NCI-H1694 treated with DMSO at 0.1 percent for 48 hours (cell line): ENCODE measurements at regions not wholly inside any gene's neighbourhood (a gene's known extent, or its start where the extent isn't known, plus 50 kb on each side); places are given as distances from the start of the nearest gene placed in this dataset.
"Not testable (repeated sequence)": the region's sequence is repeated elsewhere in the genome, so short reads cannot be mapped to it uniquely, and the experiment has no call there.

Source experiments
- DNase-seq: peaks from one replicate; lab custom pipeline; 2025; lab: John Stamatoyannopoulos, UW

DNA sequence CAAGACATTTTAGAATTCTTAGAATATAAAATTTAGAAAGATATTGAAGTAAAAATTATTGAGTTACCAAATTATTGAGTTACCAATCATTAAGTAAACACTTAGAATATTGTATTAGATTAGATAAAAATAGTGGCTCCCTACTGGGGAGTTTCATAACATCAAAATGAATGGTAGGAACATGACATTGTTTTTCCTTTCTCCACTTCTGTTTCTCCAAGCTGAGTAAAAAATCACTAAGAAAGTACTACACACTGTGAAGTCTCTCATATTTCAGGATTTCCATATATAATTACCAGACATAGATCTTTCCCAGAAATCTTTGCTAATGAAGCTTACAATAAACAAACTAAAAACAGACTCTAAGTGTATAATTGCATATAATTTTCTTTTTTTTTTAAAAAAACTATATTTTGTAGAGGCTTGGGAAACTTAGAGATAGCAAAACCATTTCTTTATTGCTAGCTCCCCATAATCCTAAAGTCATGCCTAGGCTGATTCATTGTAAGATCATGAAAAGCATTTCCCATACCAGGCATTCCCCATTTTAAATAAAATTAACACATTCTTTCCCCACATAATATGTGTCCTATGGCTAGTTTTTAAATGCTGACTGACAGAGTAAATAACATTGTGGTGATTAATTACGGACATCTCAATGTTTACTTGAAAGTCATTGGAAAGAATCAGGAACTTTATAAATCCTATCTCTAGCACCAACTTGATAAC is 1408.7 kb upstream of the GOT2 start:
- no peak for DNase-seq

- no peak for DNase-seq
Measured at GRCh38 chr16:60137891-60138290, 1403.8 kb upstream of the GOT2 start.

- DNase-seq = no peak
Measured at GRCh38 chr16:60127196-60127595, 1393.1 kb upstream of the GOT2 start.

GRCh38 chr16:60126115-60126514 is 1392.0 kb upstream of the GOT2 start:
- DNase-seq = not testable (repeated sequence)

DNA sequence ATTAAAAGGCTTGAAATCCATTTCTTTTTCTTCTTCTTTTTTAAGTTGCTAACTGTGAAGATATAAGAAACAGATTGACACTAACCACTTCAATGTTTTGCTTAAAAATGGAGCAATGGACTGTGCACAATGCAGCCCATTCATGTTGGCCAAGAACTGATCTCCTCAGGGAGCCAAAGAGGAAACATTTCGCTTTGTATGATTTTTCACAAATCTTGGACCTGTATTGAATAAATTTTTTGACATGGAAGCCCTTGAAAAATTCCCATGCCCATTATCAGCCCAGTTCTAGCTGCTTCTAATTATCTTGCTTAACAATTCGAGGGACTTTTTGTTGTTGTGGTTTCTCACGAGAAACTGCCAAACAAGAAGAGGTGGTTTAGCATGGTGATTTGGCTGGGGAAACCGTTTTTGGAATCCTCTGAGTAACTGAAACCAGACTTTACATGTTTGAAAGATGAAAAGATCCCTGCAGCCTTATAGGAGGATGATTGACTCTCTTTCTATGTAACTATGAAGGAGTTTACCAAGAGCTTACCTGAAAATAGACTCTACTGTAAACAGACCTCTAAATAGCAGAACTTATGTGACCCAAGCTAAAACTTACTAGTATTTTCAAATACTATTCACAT is 1389.4 kb upstream of the GOT2 start:
- no peak for DNase-seq

DNA sequence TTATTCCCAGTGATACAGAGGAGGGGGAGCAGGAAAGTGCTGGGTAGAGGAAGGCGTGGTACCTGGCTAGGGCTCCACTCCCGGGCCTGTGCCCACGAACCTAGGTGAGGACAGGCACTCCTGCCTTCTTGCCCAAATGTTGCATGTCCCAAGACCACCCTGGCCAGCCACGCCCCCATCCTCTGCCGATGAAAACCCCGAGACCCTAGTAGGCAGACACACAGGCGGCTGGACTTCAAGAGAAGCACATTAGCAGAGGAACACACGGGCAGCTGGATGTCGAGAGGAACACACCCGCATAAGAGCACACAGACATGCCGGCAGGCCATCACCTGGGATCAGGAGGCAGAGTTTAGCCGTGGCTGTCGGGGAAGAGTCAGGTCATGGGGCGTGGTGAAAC is 1386.5 kb upstream of the GOT2 start:
- no peak for DNase-seq

DNA sequence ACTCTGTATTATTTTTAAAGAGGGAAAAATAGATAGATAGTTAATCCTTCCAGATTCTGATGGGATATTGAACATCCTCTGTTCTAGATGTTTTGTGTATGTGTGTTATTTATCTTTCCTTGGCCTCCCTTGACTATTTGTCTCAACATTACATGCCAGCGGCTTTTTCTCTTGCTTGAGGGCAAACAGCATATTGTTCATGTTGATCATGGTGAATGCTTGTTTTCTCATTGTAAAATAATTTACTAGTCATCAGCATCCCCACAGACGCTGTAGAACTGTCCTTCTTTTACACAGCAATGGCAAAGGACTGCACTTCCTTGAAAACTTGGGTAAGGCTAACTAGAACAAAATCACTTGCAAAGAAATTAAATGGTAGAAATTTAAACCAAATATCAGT is 1376.4 kb upstream of the GOT2 start:
- no peak for DNase-seq

- DNase-seq = no peak
Measured at GRCh38 chr16:60107871-60108270, 1373.8 kb upstream of the GOT2 start.

DNA sequence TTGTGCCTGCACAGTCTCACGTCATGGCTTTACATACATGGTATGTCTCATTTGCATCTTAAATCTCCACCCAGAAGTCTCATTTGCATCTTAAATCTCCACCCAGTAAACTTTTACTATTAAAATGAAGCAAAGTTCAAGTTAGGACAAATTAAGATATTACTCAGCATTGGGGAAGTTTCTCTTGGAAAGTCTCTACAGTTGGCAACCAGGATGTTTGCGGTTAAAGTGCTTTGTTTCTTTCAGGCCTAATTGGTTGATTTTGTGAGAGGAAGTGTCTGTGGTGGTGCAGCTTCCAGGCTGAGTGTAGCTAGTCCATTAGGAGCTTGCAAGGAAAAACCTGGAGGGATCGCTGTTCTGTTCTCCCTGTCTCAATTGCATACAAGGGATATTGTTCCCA is 1373.3 kb upstream of the GOT2 start:
- no peak for DNase-seq

DNA sequence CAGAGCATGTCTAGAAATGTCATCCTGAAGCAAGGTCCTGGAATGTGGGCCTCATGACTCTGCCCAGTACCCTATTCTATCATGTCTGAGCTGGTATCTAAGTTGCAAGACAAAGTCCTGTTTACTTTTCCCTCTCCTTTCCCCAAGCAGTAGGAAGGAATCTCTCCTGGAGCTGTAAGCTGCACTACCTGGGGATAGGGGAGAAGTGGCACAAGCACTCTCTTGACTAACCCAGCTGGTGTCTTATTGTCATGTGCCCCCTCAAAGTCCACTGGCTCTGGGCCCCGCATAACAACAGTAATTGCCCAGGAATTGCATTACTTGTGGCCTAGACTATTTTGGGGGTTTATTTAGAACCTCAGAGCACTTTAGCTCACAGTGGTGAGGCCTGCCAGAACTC is 1366.3 kb upstream of the GOT2 start:
- no peak for DNase-seq

DNA sequence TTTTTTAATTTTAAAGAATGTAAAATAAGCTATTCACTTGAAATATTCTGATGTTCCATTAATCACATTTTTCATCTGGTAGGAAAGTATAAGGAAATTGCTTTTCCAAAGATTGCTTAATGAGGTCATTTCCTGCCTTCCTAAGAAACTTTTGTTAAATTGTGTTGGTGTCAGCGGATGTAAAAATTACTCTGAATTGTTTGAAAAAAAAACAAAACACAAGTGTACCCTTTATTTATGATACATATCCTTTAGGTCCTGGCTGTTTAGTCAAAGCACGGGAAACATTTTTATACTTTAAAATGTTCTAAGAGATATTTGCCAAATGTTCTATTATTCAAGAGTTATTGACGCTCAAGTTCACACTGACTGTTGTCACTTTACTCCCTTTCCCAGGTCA is 1357.4 kb upstream of the GOT2 start:
- no peak for DNase-seq

DNA sequence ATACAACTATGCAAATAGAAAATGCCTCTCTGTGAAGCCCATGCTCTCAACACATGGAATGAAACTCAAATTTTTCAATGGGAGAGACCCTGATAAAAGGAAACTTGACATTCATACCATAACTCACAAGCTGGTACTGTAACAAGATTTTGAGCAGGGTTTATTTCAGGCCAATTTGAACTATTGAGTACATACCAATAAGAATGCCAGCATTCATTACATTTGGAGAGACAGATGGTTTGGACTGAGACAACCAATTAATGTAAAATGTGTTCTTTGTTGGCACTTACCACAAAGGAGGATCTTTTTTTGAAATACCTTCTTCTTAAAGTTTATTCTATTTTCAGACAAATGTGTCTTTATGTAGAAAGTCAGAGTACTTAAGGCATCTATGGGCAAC is 1357.0 kb upstream of the GOT2 start:
- DNase-seq = no peak

DNA sequence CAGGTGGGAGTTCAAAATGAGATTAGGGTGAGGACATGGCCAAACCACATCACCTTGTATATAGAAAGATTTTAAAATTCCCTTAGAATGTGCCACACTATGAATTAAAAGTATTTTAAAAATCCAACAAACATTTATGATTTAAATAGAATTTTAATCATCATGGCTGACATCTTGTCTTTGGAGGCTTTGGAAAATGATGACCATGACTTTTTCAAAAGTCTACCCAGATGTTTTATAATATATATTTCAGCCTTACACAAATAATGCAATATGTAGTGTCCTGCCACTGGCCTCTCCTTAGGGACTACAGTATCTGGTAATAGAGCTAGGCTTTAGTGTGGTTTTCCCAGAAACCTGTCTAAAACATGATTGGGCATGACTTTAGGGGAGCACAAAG is 1353.4 kb upstream of the GOT2 start:
- no peak for DNase-seq

- DNase-seq = not testable (repeated sequence)
Measured at GRCh38 chr16:60078819-60079218, 1344.7 kb upstream of the GOT2 start.

DNA sequence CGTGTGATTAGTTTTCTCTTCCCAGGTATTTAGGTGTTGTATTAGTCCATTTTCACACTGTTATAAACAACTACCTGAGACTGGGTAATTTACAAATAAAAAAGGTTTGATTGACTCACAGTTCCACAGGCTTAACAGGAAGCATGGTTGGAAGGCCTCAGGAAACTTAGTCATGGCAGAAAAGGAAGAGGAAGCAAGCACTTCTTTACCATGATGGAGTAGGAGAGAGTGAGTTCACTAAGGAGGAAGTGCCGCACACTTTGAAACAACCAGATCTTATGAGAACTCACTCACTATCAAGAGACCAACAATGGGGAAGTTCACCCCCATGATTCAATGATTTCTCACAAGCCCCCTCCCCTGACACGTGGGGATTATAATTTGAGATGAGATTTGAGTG is 1343.7 kb upstream of the GOT2 start:
- DNase-seq = no peak

GRCh38 chr16:60074378-60074777 is 1340.3 kb upstream of the GOT2 start:
- no peak for DNase-seq

- DNase-seq = no peak
Measured at GRCh38 chr16:60073376-60073775, 1339.3 kb upstream of the GOT2 start.

DNA sequence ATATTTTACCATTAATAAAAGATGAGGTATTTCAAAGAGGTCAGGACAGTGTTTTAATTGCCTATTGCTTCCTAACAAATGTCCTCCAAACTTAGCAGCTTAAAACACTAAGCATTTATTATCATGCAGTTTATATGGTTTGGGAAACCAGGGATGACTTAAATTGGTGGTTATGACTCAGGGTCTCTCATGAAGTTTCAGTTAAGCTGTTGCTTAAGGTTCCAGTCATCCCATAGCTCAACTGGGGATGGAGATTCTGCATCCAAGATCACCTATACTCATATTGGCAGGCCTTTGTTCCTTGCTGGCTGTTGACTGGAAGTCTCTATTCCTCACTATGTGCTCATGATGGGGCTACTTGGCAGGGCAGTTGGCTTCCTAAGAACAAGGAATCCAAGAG is 1329.9 kb upstream of the GOT2 start:
- DNase-seq = no peak

DNA sequence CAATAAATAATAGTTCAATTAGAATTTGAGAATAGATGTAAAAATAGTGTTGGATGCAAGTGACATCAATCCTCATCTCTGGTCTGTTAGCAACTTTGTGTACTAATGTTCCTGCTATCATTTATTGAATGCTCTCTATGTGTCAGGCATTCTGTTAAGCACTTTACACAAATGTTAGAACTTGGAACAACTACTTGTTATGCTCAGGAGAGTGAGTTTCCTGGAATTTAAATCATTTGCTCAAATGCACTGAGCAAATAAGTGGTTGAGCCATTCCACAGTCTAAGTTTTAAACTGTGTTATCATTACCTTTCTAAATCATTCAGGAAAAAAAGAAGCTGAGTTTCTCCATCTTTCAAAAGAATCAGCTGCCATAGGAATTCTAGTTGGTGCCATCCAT is 1327.3 kb upstream of the GOT2 start:
- no peak for DNase-seq

DNA sequence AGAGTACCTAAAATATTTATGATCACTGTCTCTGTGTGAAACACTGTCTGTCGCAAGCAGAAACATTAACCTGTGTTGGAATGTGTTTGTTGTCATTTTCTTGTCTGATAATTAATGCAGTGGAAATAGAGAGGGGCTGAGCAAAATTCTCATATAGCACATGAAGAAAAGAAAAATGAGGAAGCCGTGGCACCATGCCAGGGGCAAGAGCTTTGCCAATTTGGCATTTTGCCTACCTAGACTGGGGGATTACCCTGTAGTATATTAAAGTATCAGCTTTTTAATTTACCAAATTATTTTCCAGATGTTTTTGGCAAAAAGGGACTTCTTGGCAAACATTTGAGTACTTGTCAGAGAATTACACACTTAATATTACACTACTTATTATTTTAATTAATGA is 1326.6 kb upstream of the GOT2 start:
- DNase-seq = no peak

DNA sequence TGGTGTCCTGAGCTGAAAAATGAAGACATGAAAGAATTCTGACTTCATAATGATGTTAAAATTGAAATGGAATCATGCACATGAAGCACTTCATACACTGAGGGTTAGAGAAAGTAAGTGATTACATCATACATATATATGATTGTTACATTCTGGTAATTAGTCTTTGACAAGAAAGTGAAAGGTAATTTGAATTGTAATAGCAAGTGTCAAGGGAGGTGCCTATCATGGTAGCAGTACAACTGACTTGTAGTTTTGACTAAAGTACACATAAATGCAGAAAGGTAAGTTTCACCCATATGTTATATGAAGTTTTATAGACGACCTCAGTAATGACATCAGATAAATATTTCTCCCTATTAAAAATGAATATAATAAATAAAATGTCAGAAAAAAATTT is 1325.0 kb upstream of the GOT2 start:
- DNase-seq = no peak

- DNase-seq = no peak
Measured at GRCh38 chr16:60041671-60042070, 1307.6 kb upstream of the GOT2 start.

GRCh38 chr16:60031740-60032139 is 1297.6 kb upstream of the GOT2 start:
- no peak for DNase-seq

DNA sequence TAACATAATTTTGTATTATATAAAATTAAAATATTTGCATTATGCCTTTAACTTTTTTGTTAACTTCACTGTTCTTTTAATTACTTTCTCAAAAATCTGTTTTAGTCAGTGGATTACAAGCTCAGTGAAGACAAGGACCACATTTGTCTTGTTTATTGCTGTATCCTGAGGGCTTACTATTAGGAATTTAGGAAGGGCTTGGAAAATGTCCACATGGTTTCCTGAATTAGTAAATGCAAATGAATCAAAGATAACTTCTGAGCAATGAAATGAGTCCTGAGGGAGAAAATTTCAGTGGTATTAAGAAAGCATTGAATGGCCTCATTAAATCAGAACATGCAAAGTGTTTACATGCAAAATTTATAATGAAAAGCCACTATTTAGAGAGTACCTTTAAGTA is 1293.2 kb upstream of the GOT2 start:
- no peak for DNase-seq
